ENCODE measurements at regions not wholly inside any gene's neighbourhood (a gene's known extent, or its start where the extent isn't known, plus 50 kb on each side); places are given as distances from the start of the nearest gene placed in this dataset.
"Not testable (repeated sequence)": the region's sequence is repeated elsewhere in the genome, so short reads cannot be mapped to it uniquely, and the experiment has no call there.

DNA sequence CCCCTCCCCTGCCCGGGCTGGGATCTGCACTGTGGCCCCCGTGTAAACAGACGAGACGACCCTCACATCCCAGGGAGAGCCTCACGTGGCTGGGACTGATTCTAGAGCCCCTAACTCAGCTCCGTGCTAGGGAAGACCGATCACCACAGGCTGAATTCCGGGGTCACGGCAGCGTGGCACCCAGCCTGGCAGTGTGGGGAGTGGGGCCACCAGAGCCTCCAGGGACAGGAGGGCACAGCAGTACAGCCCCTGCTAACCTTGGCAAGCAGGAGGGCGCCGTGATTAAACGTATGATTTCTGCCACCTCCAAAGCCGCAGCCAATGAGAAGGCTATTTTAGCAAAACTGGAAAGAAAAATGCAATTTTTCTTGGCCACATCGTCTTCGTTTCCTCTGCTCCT, 188.3 kb downstream of the NPIPB11 start:
- not testable (repeated sequence) for TF ChIP-seq POLR2AphosphoS5 (IDR thresholded peaks at IDR 0.05; ENCODE audit: low read depth, low read length); POLR2A (IDR thresholded peaks at IDR 0.05; ENCODE audit: low read depth, low read length); TAF1 (IDR thresholded peaks at IDR 0.05; ENCODE audit: borderline replicate concordance, low read depth, low read length)

All from GM12892 (cell line).